ENCODE measurements at regions not wholly inside any gene's neighbourhood (a gene's known extent, or its start where the extent isn't known, plus 50 kb on each side); places are given as distances from the start of the nearest gene placed in this dataset.

DNA sequence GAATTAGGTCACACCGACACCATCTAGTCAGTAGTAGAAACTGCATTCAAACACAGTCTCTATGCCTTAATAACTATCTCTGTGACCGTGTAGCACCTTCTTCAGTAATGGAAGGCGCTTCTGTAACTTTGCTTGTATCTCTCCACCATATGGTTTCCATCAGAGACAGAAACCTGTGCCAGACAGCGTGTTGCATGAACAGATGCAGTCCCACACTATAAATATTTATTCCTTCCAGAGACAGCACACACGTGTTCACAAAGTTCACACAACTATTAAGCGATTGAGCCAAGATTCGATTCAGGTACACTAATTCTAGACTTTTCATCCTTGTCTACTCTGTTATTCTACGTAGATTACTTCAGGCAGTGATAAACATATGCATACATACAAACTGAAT lies 873.9 kb upstream of the MBL2 start:
- no peak for ATAC-seq
- no peaks in the 10 kb centered on the region for H3K36me3 ChIP-seq
- 37 to 38% methylated on average over 6 to 8 of the region's 8 CpGs for WGBS, 2 donors (ENCODE audit: low coverage in 1 of 2)
- TF ChIP-seq POLR2A (IDR thresholded peaks at IDR 0.05) (no peak), POLR2AphosphoS5 (IDR thresholded peaks at IDR 0.05) (no peak), EP300 (IDR thresholded peaks at IDR 0.05) (no peak)
- TF ChIP-seq, protein P1, sequence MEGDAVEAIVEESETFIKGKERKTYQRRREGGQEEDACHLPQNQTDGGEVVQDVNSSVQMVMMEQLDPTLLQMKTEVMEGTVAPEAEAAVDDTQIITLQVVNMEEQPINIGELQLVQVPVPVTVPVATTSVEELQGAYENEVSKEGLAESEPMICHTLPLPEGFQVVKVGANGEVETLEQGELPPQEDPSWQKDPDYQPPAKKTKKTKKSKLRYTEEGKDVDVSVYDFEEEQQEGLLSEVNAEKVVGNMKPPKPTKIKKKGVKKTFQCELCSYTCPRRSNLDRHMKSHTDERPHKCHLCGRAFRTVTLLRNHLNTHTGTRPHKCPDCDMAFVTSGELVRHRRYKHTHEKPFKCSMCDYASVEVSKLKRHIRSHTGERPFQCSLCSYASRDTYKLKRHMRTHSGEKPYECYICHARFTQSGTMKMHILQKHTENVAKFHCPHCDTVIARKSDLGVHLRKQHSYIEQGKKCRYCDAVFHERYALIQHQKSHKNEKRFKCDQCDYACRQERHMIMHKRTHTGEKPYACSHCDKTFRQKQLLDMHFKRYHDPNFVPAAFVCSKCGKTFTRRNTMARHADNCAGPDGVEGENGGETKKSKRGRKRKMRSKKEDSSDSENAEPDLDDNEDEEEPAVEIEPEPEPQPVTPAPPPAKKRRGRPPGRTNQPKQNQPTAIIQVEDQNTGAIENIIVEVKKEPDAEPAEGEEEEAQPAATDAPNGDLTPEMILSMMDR (IDR thresholded peaks at IDR 0.05) = no peak
- H3K27ac ChIP-seq = no peak overlapping the region
- H3K4me1 ChIP-seq = no peaks in the 10 kb centered on the region
- H3K27me3 ChIP-seq = no peaks in the 10 kb centered on the region
- H3K4me3 ChIP-seq = no peak overlapping the region
- H3K9me3 ChIP-seq = peaks cover 0 to 8% (median 0%) of the 10 kb centered on the region in 3 donors

DNA sequence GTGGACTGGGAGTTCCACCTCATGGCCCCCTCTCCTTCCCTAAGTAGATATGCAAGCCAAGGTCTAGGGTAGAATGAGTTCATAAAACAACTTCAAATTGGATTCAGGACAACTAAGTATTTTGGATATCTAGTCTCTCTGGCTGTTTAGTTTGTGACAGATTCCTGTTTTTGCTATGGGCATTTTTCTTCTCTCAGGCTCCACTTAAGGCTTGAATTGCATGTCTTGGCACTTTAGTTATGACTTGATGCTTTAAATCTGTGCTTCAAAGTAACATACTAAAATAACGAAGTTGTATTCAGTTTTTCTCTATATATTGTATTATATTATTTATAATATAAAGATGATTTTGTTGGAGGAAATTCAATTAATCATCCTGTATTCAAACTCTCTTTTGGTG lies 873.4 kb upstream of the MBL2 start:
- Histone ChIP-seq H3K27ac (no peak overlapping the region), H3K9me3 (peaks cover 0 to 8% (median 0%) of the 10 kb centered on the region in 3 donors), H3K36me3 (no peaks in the 10 kb centered on the region), H3K27me3 (no peaks in the 10 kb centered on the region), H3K4me1 (no peaks in the 10 kb centered on the region), H3K4me3 (no peak overlapping the region)
- ATAC-seq = no peak
- WGBS, 2 donors (ENCODE audit: low coverage in 1 of 2) = 54 to 70% methylated on average over 1 of the region's 1 CpG
- TF ChIP-seq, protein P1 (IDR thresholded peaks at IDR 0.05) = no peak
- no peak for TF ChIP-seq POLR2AphosphoS5 (IDR thresholded peaks at IDR 0.05)
- TF ChIP-seq EP300 (IDR thresholded peaks at IDR 0.05) = no peak
- TF ChIP-seq POLR2A (IDR thresholded peaks at IDR 0.05) = no peak

DNA sequence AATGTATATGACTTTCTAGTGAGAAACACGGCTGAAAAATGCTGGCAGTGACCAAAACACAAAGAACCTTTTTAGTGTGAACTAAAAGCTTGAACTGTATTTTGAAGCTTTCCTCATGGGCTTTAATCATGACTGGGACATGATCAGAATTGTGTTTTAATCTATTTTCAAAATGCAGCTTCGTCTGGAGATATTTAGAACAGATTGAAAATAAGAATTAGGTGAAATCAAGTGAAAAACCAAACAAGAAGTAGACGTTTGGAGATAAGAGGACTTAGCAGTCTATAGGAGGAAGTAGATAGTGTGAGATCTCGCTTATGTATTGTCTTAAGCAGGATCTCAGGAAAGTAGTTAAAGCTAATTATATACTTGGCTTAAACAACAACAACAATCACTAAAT lies 865.4 kb upstream of the MBL2 start:
- H3K27me3 ChIP-seq = no peaks in the 10 kb centered on the region
- no peak overlapping the region for H3K27ac ChIP-seq
- H3K9me3 ChIP-seq = peaks cover 0 to 3% (median 0%) of the 10 kb centered on the region in 3 donors
- TF ChIP-seq, protein P1 (IDR thresholded peaks at IDR 0.05) = no peak
- no peak for TF ChIP-seq POLR2A (IDR thresholded peaks at IDR 0.05)
- no peak for TF ChIP-seq EP300 (IDR thresholded peaks at IDR 0.05)
- TF ChIP-seq POLR2AphosphoS5 (IDR thresholded peaks at IDR 0.05) = no peak
- H3K4me1 ChIP-seq = no peaks in the 10 kb centered on the region
- 57 to 78% methylated on average over 4 of the region's 4 CpGs for WGBS, 2 donors (ENCODE audit: low coverage in 1 of 2)
- ATAC-seq = no peak
- H3K36me3 ChIP-seq = no peaks in the 10 kb centered on the region
- no peak overlapping the region for H3K4me3 ChIP-seq

DNA sequence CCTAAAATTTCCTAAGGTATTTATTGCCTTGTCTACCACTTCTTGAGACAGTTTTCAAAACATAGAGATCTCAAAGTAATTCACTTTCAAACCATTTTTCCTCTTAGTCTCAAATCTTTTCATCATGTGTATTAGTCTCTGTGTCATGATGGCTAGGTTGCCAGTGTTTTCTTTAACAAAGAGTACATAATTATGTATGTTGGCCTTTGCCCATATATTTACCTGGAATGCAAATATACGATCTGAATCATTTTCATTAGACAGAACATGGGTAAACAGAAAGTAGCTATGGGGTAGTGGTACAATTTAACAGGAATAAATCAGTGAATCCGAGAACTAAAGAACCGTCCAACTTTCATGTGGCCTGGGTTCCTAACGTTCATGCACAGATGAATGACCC lies 852.1 kb upstream of the MBL2 start:
- no peaks in the 10 kb centered on the region for H3K27me3 ChIP-seq
- H3K27ac ChIP-seq = no peak overlapping the region
- no peaks in the 10 kb centered on the region for H3K36me3 ChIP-seq
- 74 to 91% methylated on average over 4 of the region's 4 CpGs for WGBS, 2 donors (ENCODE audit: low coverage in 1 of 2)
- no peaks in the 10 kb centered on the region for H3K4me1 ChIP-seq
- no peak for ATAC-seq
- H3K4me3 ChIP-seq = no peak overlapping the region
- H3K9me3 ChIP-seq = no peaks in the 10 kb centered on the region
- TF ChIP-seq EP300 (IDR thresholded peaks at IDR 0.05) (no peak), POLR2AphosphoS5 (IDR thresholded peaks at IDR 0.05) (no peak), POLR2A (IDR thresholded peaks at IDR 0.05) (no peak)
- TF ChIP-seq, protein P1 (IDR thresholded peaks at IDR 0.05) = no peak

DNA sequence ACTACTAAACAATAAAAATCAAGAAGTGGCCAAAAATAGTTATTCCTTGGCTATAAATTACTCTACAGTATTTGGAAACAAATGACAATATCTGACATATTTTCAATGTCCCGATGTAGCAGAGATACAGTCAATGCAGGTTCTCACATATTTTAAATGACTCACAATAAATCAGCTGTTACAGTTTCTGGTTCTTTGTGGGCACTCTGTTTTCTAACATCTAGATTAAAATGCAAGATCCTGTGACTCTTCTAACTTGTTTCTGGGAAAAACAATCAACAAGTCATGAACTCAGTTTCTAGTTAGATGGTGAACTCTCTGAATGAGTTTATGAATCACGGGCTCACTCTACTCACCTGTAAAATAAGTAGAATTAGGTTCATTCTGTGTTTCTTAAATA lies 849.6 kb upstream of the MBL2 start:
- Histone ChIP-seq H3K4me3 (no peak overlapping the region), H3K9me3 (no peaks in the 10 kb centered on the region), H3K36me3 (no peaks in the 10 kb centered on the region), H3K27ac (no peak overlapping the region), H3K4me1 (no peaks in the 10 kb centered on the region), H3K27me3 (no peaks in the 10 kb centered on the region)
- no peak for ATAC-seq
- TF ChIP-seq POLR2AphosphoS5 (IDR thresholded peaks at IDR 0.05) (no peak), EP300 (IDR thresholded peaks at IDR 0.05) (no peak), POLR2A (IDR thresholded peaks at IDR 0.05) (no peak)
- TF ChIP-seq, protein P1 (IDR thresholded peaks at IDR 0.05) = no peak
- 50 to 67% methylated on average over 1 to 2 of the region's 2 CpGs for WGBS, 2 donors (ENCODE audit: low coverage in 1 of 2)

Measured in gastroesophageal sphincter (tissue), 4 donors.